SK-N-MC (cell line): ENCODE measurements at regions not wholly inside any gene's neighbourhood (a gene's known extent, or its start where the extent isn't known, plus 50 kb on each side); places are given as distances from the start of the nearest gene placed in this dataset.
"Not testable (repeated sequence)": the region's sequence is repeated elsewhere in the genome, so short reads cannot be mapped to it uniquely, and the experiment has no call there.

Experiments
- DNase-seq: peaks from one replicate; pipeline ENCODE4 v3.0.0-alpha.2; 2011; ENCODE audit warnings: low read depth, low spot score
- H3K27ac ChIP-seq: fragments of 200-600 bp; sonication (generic); 2 replicates; pipeline ENCODE4 v1.5.1; 2016; ENCODE audit warnings: mixed run types
- H3K36me3 ChIP-seq: fragments of 200-600 bp; sonication (generic); 2 replicates; pipeline ENCODE4 v1.6.1; 2017; ENCODE audit warnings: antibody characterized with exemption, low read length, mixed read lengths; ENCODE audit not compliant: insufficient read depth
- H3K4me3 ChIP-seq: fragments of 200-600 bp; sonication (generic); 2 replicates; pipeline ENCODE4 v1.5.1; 2016
- H3K9ac ChIP-seq: fragments of 200-600 bp; sonication (generic); 2 replicates; pipeline ENCODE4 v1.8.0; 2017; ENCODE audit warnings: mixed run types, mixed read lengths; ENCODE audit not compliant: insufficient read length
- H3K9me3 ChIP-seq: fragments of 200-600 bp; sonication (generic); 2 replicates; pipeline ENCODE4 v1.6.1; 2017; ENCODE audit warnings: low read depth, mild to moderate bottlenecking, antibody characterized with exemption, low read length, moderate library complexity, mixed read lengths
- EZH2 ChIP-seq: fragments of 200-600 bp; sonication (generic); IDR thresholded peaks from one replicate; pipeline ENCODE4 v1.6.1; 2017; ENCODE audit warnings: antibody characterized with exemption
- FOXP2 ChIP-seq: optimal IDR thresholded peaks from 2 replicates; pipeline ENCODE3; 2011; ENCODE audit warnings: mild to moderate bottlenecking, moderate library complexity; ENCODE audit not compliant: insufficient read depth; ENCODE audit errors: extremely low read length, control extremely low read depth
- POLR2AphosphoS5 ChIP-seq: IDR thresholded peaks from 2 replicates; pipeline ENCODE4 v1.6.1; 2012; ENCODE audit warnings: mild to moderate bottlenecking, low read depth, low read length, borderline replicate concordance

DNA sequence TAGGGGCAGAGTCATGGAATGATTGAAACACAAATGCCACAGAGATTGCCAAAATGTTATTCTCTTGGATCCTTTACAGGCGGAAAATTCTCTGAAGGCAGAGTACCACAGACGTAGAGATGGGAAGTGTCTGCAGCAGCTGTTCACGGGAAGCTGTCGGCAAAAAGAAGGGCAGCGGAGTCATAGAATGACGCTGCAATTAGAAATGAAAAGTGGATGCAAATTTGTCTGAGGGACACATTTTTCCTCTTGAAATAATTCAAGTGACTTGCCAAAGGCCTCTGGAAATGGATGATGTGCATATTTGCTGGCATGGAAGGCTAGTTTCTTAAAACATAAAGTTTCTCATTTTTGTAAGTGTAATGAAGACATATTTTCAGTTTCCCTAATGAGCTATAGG, 77.5 kb upstream of the PLD5 start:
- TF ChIP-seq POLR2AphosphoS5: no peak
- TF ChIP-seq EZH2: no peak
- TF ChIP-seq FOXP2: no peak
- Histone ChIP-seq H3K36me3 (no peaks in the 10 kb centered on the region), H3K27ac (no peak overlapping the region), H3K9ac (no peak overlapping the region), H3K4me3 (no peak overlapping the region), H3K9me3 (no peaks in the 10 kb centered on the region)
- no peak for DNase-seq

DNA sequence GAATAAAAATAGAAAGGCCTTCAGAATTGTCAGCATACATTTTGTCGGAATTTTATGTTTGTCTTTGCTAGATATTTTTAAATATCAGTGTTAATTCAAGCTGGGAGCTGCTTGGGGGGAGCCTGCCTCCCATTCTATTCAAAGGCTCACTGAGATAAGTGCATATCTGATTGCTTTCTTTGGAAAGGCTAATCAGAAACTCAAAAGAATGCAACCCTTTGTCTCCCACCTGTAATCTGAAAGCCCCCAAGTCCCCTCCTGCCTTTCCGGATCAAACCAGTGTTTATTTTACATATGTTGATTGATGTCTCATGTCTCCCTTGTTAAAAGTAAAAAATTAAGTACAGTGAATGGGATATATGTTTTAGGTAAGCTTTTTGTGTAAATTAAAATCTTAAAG, 69.3 kb upstream of the PLD5 start:
- not testable (repeated sequence) for H3K9ac ChIP-seq, DNase-seq, H3K9me3 ChIP-seq, H3K27ac ChIP-seq, H3K4me3 ChIP-seq, H3K36me3 ChIP-seq

DNA sequence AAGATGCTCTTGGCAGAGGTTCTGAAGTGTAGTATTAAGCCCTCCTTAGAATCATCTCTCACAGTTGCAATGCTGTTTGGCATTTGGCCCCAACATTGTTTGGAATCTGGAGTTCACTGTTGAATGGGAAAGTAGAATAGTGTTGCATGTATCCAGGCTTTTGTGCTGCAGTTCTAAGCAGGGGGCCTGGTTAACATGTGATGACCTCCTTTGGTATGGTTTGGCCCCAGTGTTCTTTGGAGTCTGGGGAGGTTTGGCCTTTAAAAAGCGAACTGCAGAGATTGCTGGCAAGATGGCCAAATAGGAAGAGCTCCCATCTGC, 61.8 kb upstream of the PLD5 start:
- TF ChIP-seq FOXP2 (no peak), POLR2AphosphoS5 (no peak), EZH2 (no peak)
- Histone ChIP-seq H3K27ac (no peak overlapping the region), H3K36me3 (no peaks in the 10 kb centered on the region), H3K9me3 (no peaks in the 10 kb centered on the region), H3K4me3 (no peak overlapping the region), H3K9ac (no peak overlapping the region)
- no peak for DNase-seq

DNA sequence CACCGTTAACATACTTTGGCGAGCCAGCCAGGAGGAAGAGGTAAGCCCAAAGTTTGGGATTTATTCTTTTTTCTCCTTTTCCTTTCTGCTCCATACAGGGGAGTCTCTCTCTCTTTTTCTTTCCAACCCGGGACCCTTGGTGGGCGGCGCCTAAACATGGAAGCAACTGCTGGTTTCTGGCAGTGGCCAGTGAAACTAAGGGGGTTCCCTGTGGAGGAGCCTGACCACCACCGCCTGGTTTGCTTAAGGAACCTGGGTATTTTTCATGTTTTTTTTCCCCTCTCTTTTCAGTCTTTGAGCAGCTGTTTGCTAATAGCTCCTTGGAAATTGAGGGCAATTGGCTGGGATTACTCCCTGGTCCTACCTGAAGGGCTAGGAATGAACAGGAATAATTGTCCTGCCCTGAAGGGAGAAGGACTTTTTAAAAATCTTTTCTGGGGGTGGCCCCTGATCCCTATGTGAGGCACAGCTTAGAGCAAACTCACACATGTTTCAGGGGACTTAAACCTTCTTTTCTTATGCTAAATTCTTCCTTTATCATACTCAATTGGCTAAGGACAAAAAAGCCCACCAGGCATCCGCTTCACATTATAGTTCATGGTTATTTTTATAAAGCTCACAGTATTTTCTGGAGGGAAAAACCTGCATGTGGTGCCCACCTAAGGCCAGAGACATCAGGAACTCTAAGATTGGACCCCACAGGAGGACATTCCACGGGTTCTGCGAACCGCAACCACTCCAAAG, 61.3 kb upstream of the PLD5 start:
- no peak overlapping the region for H3K9ac ChIP-seq
- no peaks in the 10 kb centered on the region for H3K9me3 ChIP-seq
- DNase-seq: no peak
- H3K36me3 ChIP-seq: no peaks in the 10 kb centered on the region
- TF ChIP-seq EZH2 (no peak), FOXP2 (no peak), POLR2AphosphoS5 (no peak)
- H3K27ac ChIP-seq: no peak overlapping the region
- H3K4me3 ChIP-seq: no peak overlapping the region

DNA sequence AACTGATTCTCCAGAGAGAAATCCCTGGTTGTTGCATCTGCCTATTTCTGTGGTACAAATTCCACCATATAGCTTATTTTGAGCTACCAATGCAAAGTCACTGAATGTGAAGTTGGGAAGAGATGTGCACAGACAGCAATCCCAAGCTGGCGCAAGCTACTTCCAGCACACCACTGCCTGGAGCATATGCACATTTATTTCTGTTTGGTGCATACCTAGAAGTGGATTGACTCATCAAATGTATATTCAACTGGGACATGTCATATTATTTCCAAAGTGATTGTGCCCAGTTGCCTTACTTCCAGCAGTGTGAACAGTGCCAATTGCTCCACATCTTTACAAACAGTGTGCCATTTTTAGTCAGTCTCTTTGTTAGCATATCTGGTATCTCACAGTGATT, 58.2 kb upstream of the PLD5 start:
- Histone ChIP-seq H3K36me3 (no peaks in the 10 kb centered on the region), H3K9ac (no peak overlapping the region), H3K9me3 (no peaks in the 10 kb centered on the region), H3K4me3 (no peak overlapping the region), H3K27ac (no peak overlapping the region)
- no peak for TF ChIP-seq POLR2AphosphoS5
- TF ChIP-seq FOXP2: no peak
- no peak for TF ChIP-seq EZH2
- no peak for DNase-seq

DNA sequence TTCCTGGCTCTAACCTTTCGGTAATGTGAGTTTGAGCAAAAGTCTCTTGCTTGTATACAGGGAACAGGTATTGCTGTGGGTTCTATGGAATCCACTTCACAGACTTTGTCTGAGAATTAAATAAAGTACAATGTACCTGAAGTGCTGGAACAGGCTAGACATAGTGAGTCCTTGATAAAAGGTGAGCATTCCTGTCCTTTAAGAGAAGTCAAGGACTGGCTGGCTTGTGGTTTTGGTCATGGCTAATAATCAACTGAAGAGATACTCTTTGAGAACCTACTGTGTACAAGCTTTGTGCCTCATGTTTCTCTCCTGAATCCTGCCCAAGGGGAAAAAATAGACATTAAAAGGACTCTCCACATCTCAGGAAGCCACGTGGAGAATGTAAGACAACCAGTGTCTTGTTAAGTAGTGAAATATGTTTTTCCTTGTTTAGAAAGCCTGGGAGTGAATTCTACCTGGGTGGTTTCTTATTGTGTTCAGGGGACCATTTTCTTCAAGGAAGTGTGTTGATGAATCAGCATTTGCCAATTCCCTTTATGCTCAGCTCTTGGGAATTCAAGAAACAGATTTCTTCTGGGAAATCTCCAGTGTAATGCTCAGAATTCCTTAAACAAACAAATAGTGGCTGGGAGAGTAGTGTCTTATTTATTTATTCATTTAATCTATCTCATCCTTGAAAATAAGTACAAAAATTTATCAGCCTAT, 55.2 kb upstream of the PLD5 start:
- no peak for TF ChIP-seq POLR2AphosphoS5
- Histone ChIP-seq H3K36me3 (no peaks in the 10 kb centered on the region), H3K27ac (no peak overlapping the region), H3K9ac (no peak overlapping the region), H3K4me3 (no peak overlapping the region), H3K9me3 (no peaks in the 10 kb centered on the region)
- no peak for DNase-seq
